OCI-LY1 (cell line): ENCODE measurements at regions not wholly inside any gene's neighbourhood (a gene's known extent, or its start where the extent isn't known, plus 50 kb on each side); places are given as distances from the start of the nearest gene placed in this dataset.

Experiments
- H2AFZ ChIP-seq: fragments of 200-600 bp; sonication (generic), shearing (Covaris generic); 2 replicates; pipeline ENCODE4 v1.6.0; 2014; ENCODE audit warnings: antibody characterized with exemption, mild to moderate bottlenecking, low read length
- H3F3A ChIP-seq: fragments of 200-600 bp; sonication (generic), shearing (Covaris generic); 2 replicates; pipeline ENCODE4 v1.6.0; 2014; ENCODE audit warnings: mild to moderate bottlenecking, antibody characterized with exemption, low read length, moderate library complexity; ENCODE audit not compliant: insufficient read depth
- H3K27ac ChIP-seq: fragments of 200-600 bp; sonication (generic); 2 replicates; pipeline ENCODE4 v1.5.1; 2014; ENCODE audit warnings: low read length, mixed run types, mild to moderate bottlenecking, low read depth; ENCODE audit not compliant: poor library complexity, severe bottlenecking
- H3K27me3 ChIP-seq: fragments of 200-600 bp; sonication (generic); 2 replicates; pipeline ENCODE4 v1.6.0; 2014; ENCODE audit warnings: antibody characterized with exemption, mild to moderate bottlenecking, low read length, moderate library complexity; ENCODE audit not compliant: insufficient read depth
- H3K36me3 ChIP-seq: fragments of 200-600 bp; sonication (generic); 2 replicates; pipeline ENCODE4 v1.6.1; 2014; ENCODE audit warnings: mild to moderate bottlenecking, antibody characterized with exemption, low read length, moderate library complexity, mixed read lengths; ENCODE audit not compliant: insufficient read depth
- H3K4me1 ChIP-seq: fragments of 200-600 bp; sonication (generic); 2 replicates; pipeline ENCODE4 v1.5.1; 2014; ENCODE audit warnings: mild to moderate bottlenecking, low read length, moderate library complexity; ENCODE audit not compliant: insufficient read depth, severe bottlenecking
- H3K4me2 ChIP-seq: fragments of 200-600 bp; sonication (generic), shearing (Covaris generic); 2 replicates; pipeline ENCODE4 v1.6.1; 2014; ENCODE audit warnings: low read length
- H3K4me3 ChIP-seq: fragments of 200-600 bp; sonication (generic); 2 replicates; pipeline ENCODE4 v1.5.1; 2014; ENCODE audit warnings: low read length, low read depth, mild to moderate bottlenecking, mixed read lengths; ENCODE audit not compliant: poor library complexity, severe bottlenecking
- H3K79me2 ChIP-seq: fragments of 200-600 bp; shearing (Covaris generic); 2 replicates; pipeline ENCODE4 v1.6.1; 2016; ENCODE audit warnings: mixed run types, low read length, mixed read lengths; ENCODE audit not compliant: insufficient read depth
- H3K9ac ChIP-seq: fragments of 200-600 bp; sonication (generic), shearing (Covaris generic); 2 replicates; pipeline ENCODE4 v1.6.1; 2014; ENCODE audit warnings: mild to moderate bottlenecking, low read length, mixed read lengths
- H3K9me2 ChIP-seq: fragments of 200-600 bp; sonication (generic), shearing (Covaris generic); 2 replicates; pipeline ENCODE4 v1.6.1; 2014; ENCODE audit warnings: low read depth, mild to moderate bottlenecking, low read length, mixed read lengths
- H3K9me3 ChIP-seq: fragments of 200-600 bp; shearing (Covaris generic); 2 replicates; pipeline ENCODE4 v1.6.1; 2014; ENCODE audit warnings: low read length, mixed read lengths
- H4K20me1 ChIP-seq: fragments of 200-600 bp; sonication (generic), shearing (Covaris generic); 2 replicates; pipeline ENCODE4 v1.6.0; 2016; ENCODE audit warnings: mild to moderate bottlenecking, low read length; ENCODE audit not compliant: insufficient read depth
- CTCF ChIP-seq: fragments of 200-600 bp; sonication (generic), shearing (Covaris generic); IDR thresholded peaks from 2 replicates; pipeline ENCODE4 v1.5.1; 2017; ENCODE audit warnings: mild to moderate bottlenecking, antibody characterized with exemption, low read length, moderate library complexity, mixed read lengths
- EZH2 ChIP-seq: fragments of 200-600 bp; sonication (generic), shearing (Covaris generic); IDR thresholded peaks from 2 replicates; pipeline ENCODE4 v1.8.0; 2017; ENCODE audit warnings: borderline replicate concordance, mixed run types, mild to moderate bottlenecking, antibody characterized with exemption, low read length, moderate library complexity, mixed read lengths

- Histone ChIP-seq H4K20me1 (no peaks in the 10 kb centered on the region), H3K79me2 (no peaks in the 10 kb centered on the region), H3K9ac (no peak overlapping the region), H3K4me2 (no peak overlapping the region), H3F3A (no peaks in the 10 kb centered on the region), H3K27ac (no peak overlapping the region), H3K4me1 (no peaks in the 10 kb centered on the region), H3K27me3 (no peaks in the 10 kb centered on the region; the same call in 1 of the 2 replicates), H3K9me3 (no peaks in the 10 kb centered on the region), H3K36me3 (no peaks in the 10 kb centered on the region), H3K4me3 (no peak overlapping the region), H2AFZ (no peak overlapping the region), H3K9me2 (no peaks in the 10 kb centered on the region)
- no peak for TF ChIP-seq EZH2
- TF ChIP-seq CTCF: no peak
These were observed 300.9 kb downstream of the FOXL1 start for GRCh38 chr16:86879268-86879667.

- H3K27me3 ChIP-seq: no peaks in the 10 kb centered on the region; the same call in 1 of the 2 replicates
- no peaks in the 10 kb centered on the region for H3K4me1 ChIP-seq
- H3K4me3 ChIP-seq: no peak overlapping the region
- TF ChIP-seq EZH2 (no peak), CTCF (no peak)
- H3F3A ChIP-seq: no peaks in the 10 kb centered on the region
- no peak overlapping the region for H3K9ac ChIP-seq
- no peaks in the 10 kb centered on the region for H3K79me2 ChIP-seq
- no peaks in the 10 kb centered on the region for H3K36me3 ChIP-seq
- H2AFZ ChIP-seq: no peak overlapping the region
- no peak overlapping the region for H3K4me2 ChIP-seq
- no peaks in the 10 kb centered on the region for H3K9me3 ChIP-seq
- H4K20me1 ChIP-seq: no peaks in the 10 kb centered on the region
- no peak overlapping the region for H3K27ac ChIP-seq
- H3K9me2 ChIP-seq: no peaks in the 10 kb centered on the region
These were observed 302.2 kb downstream of the FOXL1 start for GRCh38 chr16:86880316-86881117.

GRCh38 chr16:86881118-86881510 lies 302.8 kb downstream of the FOXL1 start:
- no peaks in the 10 kb centered on the region for H3F3A ChIP-seq

More at GRCh38 chr16:86881118-86881510, 302.8 kb downstream of the FOXL1 start:
- no peak for TF ChIP-seq CTCF
- TF ChIP-seq EZH2: no peak
- Histone ChIP-seq H3K27ac (no peak overlapping the region), H3K4me1 (no peaks in the 10 kb centered on the region), H3K27me3 (no peaks in the 10 kb centered on the region), H3K9me3 (no peaks in the 10 kb centered on the region), H4K20me1 (no peaks in the 10 kb centered on the region), H3K4me3 (no peak overlapping the region), H3K79me2 (no peaks in the 10 kb centered on the region), H3K4me2 (no peak overlapping the region), H3K36me3 (no peaks in the 10 kb centered on the region), H3K9me2 (no peaks in the 10 kb centered on the region), H2AFZ (no peak overlapping the region), H3K9ac (no peak overlapping the region)
